Chondrocyte (in vitro differentiated cells): ENCODE measurements at regions not wholly inside any gene's neighbourhood (a gene's known extent, or its start where the extent isn't known, plus 50 kb on each side); places are given as distances from the start of the nearest gene placed in this dataset.
"Not testable (repeated sequence)": the region's sequence is repeated elsewhere in the genome, so short reads cannot be mapped to it uniquely, and the experiment has no call there.

Experiments
- DNase-seq: peaks from one replicate; pipeline ENCODE4 v3.0.0; 2021; ENCODE audit warnings: mixed read lengths, low spot score
- H3K27ac Mint-ChIP-seq: one replicate; pipeline ENCODE4 v1.8.0; 2021; ENCODE audit warnings: mild to moderate bottlenecking, moderate library complexity, mixed read lengths; ENCODE audit not compliant: unreplicated experiment
- H3K27me3 Mint-ChIP-seq: 2 replicates; pipeline ENCODE4 v1.8.0; 2021; ENCODE audit warnings: low read depth, mixed read lengths
- H3K36me3 Mint-ChIP-seq: 2 replicates; pipeline ENCODE4 v1.8.0; 2021; ENCODE audit warnings: low read depth, mixed read lengths
- H3K4me1 Mint-ChIP-seq: 2 replicates; pipeline ENCODE4 v1.8.0; 2021; ENCODE audit warnings: low read depth, mild to moderate bottlenecking, mixed read lengths
- H3K4me3 Mint-ChIP-seq: one replicate; pipeline ENCODE4 v1.8.0; 2021; ENCODE audit warnings: mild to moderate bottlenecking, moderate library complexity, mixed read lengths; ENCODE audit not compliant: unreplicated experiment
- H3K9me3 Mint-ChIP-seq: 2 replicates; pipeline ENCODE4 v1.8.0; 2021; ENCODE audit warnings: low read depth, mixed read lengths
- TF ChIP-seq, protein P1 (sequence below): fragments of 200-600 bp; sonication (generic); IDR thresholded peaks from 2 replicates; pipeline ENCODE4 v1.5.0; 2021; ENCODE audit warnings: antibody characterized with exemption, mild to moderate bottlenecking, moderate library complexity

DNA sequence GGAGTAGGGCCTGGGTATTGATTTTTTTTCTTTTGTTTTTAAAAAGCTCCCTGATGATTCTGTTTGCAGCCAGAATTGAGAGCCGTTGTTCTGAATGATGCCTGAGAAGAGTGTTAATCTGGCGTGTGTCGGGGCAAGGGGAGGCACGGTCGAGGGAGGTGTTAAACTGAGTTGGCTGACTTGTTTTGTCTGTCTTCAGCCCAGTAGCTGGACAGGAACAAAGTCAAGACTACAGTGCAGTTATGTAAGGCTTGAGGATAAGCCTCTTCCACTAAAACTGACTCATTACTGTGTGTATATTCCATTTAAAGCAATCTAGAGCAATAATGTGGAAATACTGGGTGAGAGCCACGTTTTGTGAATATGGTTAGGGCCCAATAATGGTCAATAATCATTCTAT is 119.0 kb upstream of the DLG1 start:
- Mint-ChIP-seq H3K4me3 (no peak overlapping the region), H3K9me3 (peaks cover 7% of the 10 kb centered on the region), H3K4me1 (peaks cover 21% of the 10 kb centered on the region), H3K27ac (no peak overlapping the region), H3K36me3 (no peaks in the 10 kb centered on the region), H3K27me3 (no peaks in the 10 kb centered on the region)
- TF ChIP-seq, protein P1, sequence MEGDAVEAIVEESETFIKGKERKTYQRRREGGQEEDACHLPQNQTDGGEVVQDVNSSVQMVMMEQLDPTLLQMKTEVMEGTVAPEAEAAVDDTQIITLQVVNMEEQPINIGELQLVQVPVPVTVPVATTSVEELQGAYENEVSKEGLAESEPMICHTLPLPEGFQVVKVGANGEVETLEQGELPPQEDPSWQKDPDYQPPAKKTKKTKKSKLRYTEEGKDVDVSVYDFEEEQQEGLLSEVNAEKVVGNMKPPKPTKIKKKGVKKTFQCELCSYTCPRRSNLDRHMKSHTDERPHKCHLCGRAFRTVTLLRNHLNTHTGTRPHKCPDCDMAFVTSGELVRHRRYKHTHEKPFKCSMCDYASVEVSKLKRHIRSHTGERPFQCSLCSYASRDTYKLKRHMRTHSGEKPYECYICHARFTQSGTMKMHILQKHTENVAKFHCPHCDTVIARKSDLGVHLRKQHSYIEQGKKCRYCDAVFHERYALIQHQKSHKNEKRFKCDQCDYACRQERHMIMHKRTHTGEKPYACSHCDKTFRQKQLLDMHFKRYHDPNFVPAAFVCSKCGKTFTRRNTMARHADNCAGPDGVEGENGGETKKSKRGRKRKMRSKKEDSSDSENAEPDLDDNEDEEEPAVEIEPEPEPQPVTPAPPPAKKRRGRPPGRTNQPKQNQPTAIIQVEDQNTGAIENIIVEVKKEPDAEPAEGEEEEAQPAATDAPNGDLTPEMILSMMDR: no peak
- no peak for DNase-seq

DNA sequence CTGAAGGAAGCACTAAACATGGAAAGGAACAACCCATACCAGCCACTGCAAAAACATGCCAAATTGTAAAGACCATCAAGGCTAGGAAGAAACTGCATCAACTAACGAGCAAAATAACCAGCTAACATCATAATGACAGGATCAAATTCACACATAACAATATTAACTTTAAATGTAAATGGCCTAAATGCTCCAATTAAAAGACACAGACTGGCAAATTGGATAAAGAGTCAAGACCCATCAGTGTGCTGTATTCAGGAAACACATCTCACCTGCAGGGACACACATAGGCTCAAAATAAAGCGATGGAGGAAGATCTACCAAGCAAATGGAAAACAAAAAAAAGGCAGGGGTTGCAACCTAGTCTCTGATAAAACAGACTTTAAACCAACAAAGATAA is 113.5 kb upstream of the DLG1 start:
- H3K4me1 Mint-ChIP-seq: peaks cover 14% of the 10 kb centered on the region
- not testable (repeated sequence) for H3K36me3 Mint-ChIP-seq, H3K4me3 Mint-ChIP-seq, H3K27ac Mint-ChIP-seq, DNase-seq, H3K27me3 Mint-ChIP-seq
- H3K9me3 Mint-ChIP-seq: peaks cover 19% of the 10 kb centered on the region

DNA sequence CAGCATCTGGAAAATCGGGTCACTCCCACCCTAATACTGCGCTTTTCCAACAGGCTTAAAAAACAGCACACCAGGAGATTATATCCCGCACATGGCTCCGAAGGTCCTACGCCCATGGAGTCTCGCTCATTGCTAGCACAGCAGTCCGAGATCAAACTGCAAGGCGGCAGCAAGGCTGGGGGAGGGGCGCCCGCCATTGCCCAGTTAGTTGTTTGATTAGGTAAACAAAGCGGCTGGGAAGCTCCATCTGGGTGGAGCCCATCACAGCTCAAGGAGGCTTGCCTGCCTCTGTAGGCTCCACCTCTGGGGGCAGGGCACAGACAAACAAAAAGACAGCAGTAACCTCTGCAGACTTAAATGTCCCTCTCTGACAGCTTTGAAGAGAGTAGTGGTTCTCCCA is 111.8 kb upstream of the DLG1 start:
- H3K4me1 Mint-ChIP-seq: peaks cover 22% of the 10 kb centered on the region
- H3K27ac Mint-ChIP-seq, H3K27me3 Mint-ChIP-seq, DNase-seq, H3K36me3 Mint-ChIP-seq, H3K4me3 Mint-ChIP-seq: not testable (repeated sequence)
- peaks cover 19% of the 10 kb centered on the region for H3K9me3 Mint-ChIP-seq

DNA sequence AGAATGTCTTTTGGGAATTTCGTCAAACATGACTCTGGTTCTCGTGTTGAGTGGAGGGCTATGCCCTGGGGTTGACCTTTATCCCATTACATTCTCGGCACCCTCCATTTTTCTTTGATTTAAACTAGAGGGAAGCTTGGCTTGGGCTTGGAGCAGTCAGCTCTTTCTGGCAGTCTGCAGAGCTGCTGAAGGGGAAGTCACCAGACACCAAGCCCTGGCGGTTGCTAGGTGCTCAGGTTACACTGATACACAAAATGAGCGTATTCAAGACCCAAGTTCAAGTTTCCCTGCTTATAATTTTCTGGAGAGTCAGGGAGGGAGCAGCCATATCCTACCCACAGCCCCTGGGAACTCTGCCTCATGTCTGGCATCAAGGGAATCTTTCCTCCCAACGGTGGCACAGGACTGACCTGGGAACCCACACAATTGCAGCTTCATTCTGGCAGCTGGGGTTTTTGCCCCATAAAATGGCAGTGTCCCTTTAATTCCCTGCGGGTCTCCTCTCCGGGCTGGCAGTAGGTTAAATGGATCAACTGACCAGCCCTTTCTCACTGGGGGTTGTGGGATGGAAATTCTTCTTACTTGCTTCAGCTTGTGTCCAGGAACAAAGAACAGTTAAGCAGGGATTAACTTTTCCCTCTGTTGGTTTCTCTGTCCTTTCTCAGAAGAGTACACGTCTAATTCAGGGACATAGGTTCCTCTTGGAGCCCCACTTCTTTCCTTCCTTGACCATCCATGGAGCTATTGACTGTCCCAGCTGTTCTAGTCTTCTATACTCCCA is 110.0 kb upstream of the DLG1 start:
- TF ChIP-seq, protein P1: no peak
- no peaks in the 10 kb centered on the region for H3K27me3 Mint-ChIP-seq
- no peak overlapping the region for H3K4me3 Mint-ChIP-seq
- H3K27ac Mint-ChIP-seq: peak overlapping the region; percentile 69
- DNase-seq: no peak
- peaks cover 19% of the 10 kb centered on the region for H3K9me3 Mint-ChIP-seq
- H3K36me3 Mint-ChIP-seq: peaks cover 3% of the 10 kb centered on the region
- H3K4me1 Mint-ChIP-seq: peaks cover 22% of the 10 kb centered on the region

DNA sequence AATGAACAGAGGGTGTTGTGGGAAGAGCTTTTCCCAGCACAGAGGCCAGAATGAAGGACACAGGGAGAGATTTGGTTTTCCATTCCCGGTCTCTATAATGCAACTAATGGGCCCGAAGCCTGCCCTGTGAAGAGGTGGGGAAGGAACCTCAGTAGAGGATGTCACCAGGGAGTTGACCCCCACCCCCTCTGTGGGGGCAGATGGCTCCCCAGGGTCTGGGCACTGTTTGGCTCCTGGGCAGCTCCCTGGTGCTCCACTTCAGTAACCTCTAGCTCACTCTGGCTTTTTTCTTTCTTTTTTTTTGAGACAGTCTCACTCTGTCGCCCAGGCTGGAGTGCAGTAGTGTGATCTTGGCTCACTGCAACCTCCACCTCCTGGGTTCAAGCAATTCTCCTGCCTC is 109.1 kb upstream of the DLG1 start:
- Mint-ChIP-seq H3K9me3 (peaks cover 12% of the 10 kb centered on the region), H3K27me3 (no peaks in the 10 kb centered on the region), H3K27ac (no peak overlapping the region), H3K36me3 (peaks cover 3% of the 10 kb centered on the region), H3K4me1 (peaks cover 22% of the 10 kb centered on the region), H3K4me3 (no peak overlapping the region)
- DNase-seq: no peak
- TF ChIP-seq, protein P1: no peak

DNA sequence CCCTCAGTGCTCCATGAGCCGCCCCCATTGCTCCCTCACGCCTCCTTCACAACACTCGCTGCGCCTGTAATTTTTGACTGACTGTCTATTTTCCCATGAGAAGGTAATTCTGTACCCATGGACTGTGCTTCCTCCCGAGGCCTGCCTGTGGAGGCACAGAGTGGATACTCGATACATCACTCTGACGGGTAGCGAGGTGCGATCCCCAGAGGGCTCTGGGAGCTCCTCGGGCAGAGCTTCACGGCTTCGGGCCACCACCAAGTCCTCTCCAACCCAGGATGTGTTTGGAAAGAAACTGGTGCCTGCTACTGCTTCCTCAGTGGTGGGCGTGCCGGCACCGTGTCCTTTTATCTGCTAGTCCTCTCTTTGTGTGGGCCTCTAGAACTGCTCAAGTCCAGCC is 108.6 kb upstream of the DLG1 start:
- Mint-ChIP-seq H3K36me3 (peaks cover 3% of the 10 kb centered on the region), H3K4me1 (peaks cover 22% of the 10 kb centered on the region), H3K4me3 (no peak overlapping the region), H3K9me3 (peaks cover 10% of the 10 kb centered on the region), H3K27ac (peak overlapping the region; percentile 79), H3K27me3 (no peaks in the 10 kb centered on the region)
- TF ChIP-seq, protein P1: no peak
- no peak for DNase-seq
